Activated CD4-positive, alpha-beta T cell treated with anti-CD3 and anti-CD28 coated beads, Interleukin-2, amount 50 U/mL, for 4 hours (primary cell): ENCODE measurements at regions not wholly inside any gene's neighbourhood (a gene's known extent, or its start where the extent isn't known, plus 50 kb on each side); places are given as distances from the start of the nearest gene placed in this dataset.

Experiments
- DNase-seq, 2 experiments: peaks; one replicate each; pipeline ENCODE4 v3.0.0-alpha.2; 2020

DNA sequence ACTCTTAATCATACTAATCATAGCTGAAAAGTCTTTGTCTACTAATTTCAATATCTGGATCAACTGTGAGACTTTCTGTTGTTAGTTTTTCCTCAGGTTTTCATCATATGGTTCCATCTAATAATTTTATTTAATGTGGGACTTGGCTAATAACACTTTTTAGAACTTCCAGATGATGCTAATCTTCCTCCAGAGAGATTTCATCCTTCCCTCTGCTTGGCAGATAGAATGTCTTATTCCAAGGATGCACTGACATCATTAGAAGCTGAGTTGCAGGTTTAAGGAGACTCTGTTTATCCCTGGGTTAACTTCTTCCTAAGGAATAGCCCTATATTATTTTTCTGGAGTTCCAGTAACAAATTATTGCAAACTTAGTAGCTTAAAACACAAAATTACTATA lies 325.6 kb downstream of the COG6 start:
- no peak for DNase-seq

GRCh38 chr13:39982745-39983144 lies 327.3 kb downstream of the COG6 start:
- DNase-seq = no peak

- DNase-seq = no peak
These were observed 329.6 kb downstream of the COG6 start for GRCh38 chr13:39985071-39985470.

- no peak for DNase-seq
These were observed 332.9 kb downstream of the COG6 start for GRCh38 chr13:39988351-39988750.

GRCh38 chr13:39998166-39998565 lies 342.7 kb downstream of the COG6 start:
- DNase-seq = peak in 1 of 2 experiments; percentile 5

- DNase-seq = no peak
These were observed 346.6 kb downstream of the COG6 start for GRCh38 chr13:40002016-40002415.

- no peak for DNase-seq
These were observed 358.1 kb downstream of the COG6 start for GRCh38 chr13:40013554-40013953.

DNA sequence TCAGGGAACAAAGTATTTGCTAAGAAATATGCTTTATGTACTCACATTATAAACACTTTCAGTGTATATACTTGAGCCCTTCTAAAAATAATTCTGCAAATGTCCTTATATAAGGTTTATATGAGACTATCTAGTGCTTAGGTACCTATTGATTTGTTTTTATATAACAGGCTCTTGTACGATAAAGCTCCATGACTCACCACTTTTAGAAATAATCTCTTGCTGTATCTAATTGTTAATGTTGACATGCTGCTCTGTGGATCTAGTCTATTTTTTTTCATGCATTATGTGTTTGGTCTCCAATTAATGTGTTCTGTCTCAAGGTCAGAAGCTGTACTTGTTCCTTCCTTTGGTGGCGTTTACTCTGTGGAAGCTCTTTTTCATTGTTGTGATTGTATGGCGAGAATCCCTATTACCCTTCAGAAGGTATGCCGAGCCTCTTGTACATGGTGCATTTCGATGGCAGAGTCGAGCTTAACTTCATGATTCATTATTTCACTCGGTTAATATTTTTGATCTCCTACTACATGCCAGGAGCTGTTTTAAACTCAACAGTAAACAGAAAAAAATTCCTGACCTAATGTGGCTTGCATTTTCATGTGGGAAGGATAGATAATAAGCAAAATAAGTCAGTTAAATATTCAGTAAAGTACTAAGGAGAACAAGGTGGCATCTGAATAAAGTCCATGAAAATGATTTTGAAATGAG lies 361.6 kb downstream of the COG6 start:
- DNase-seq = no peak

- DNase-seq = no peak
These were observed 362.3 kb downstream of the COG6 start for GRCh38 chr13:40017662-40018262.

DNA sequence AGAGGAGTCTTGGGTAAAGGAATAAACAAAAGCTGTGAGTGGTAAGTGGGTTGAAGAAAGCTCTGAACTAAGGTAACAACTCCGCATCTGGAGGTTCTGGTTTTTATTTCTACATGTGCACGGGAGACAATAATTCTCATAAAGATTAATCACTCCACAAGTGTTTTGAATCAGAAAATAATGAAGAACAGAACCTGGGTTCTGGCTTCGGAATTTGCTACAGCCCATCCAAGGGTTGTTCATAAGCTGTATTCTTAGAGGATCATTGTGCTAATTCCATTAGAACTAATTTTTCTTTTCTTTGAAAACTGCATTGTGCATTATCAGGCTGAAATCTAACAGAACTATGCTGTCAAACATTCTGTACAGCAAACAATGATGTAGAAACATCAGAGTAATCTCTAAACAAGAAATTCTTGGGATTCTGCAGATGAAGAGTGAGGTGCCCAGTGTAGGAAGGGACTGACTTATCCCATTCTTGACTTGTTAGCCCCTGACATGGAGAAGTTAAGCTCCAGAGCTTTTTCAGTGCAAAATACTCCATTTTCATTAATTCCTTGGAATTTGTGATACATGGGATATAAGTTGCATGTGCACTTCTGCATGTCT lies 368.2 kb downstream of the COG6 start:
- no peak for DNase-seq

DNA sequence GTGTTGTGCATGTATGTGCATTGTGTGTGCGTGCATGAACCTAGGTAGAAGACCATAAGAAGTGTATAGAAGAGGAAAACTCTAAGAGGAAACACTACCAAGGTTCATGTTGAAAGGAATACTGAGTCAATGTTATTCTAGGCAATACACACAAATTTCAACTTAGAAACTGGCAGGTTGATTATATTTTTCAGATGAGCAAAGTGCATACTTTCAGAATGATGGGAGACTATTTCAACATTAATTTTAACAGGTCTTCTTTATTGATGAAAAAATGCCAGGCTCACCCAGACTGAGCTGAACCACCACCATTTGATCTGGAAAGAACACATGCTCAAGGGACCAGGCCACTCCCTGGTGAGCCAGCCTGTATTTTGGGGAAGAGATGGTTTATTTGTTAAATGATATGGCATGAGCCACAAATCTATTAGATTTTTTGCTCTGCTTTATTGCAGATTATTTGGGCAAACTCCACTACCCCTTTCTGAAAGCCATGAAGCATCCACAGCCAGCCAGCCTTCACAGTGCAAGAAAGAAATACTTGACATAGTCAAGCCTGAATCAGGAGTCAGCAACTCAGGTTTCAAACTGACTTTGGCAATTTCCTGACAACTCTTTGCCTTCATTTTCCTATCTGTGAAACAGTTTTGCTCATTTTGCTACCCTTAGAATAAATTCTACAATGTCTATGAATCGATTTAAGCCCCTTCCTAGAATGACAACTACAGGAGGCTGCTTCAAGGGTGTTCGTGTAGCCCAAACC lies 368.9 kb downstream of the COG6 start:
- no peak for DNase-seq

DNA sequence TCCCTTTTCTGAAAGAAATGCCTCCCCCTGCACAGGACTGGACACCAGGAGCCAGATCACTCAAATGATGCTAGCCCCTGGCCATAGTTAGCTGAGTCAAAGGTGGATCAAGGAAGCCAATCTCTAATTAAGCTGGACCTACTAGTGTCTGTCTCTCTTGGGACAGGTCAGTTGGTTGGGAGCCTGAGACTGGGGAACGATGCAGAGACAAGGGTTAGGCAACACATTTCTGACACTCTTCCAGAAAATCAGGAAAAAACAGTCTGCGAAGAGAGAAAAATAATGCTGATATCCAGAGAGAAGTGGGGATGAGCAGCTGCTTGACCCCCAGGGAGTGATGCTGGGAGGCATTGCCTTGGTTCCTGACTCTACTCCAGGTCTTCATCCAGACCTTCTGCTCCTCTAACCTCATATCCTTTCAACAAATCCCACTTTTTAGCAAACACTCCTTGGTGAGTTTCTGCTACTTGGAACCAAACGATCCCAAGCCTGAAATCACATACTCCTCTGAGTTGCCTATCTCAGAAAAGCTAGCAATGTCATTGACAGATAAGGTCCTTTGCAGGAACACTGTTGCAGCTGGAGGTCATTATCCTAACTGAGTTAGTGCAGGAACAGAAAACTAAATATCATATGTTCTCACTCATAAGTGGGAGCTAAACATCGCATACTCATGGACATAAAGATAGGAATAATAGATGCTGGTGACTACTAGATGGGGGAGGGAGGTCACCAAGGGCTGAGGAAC lies 369.7 kb downstream of the COG6 start:
- DNase-seq = no peak

DNA sequence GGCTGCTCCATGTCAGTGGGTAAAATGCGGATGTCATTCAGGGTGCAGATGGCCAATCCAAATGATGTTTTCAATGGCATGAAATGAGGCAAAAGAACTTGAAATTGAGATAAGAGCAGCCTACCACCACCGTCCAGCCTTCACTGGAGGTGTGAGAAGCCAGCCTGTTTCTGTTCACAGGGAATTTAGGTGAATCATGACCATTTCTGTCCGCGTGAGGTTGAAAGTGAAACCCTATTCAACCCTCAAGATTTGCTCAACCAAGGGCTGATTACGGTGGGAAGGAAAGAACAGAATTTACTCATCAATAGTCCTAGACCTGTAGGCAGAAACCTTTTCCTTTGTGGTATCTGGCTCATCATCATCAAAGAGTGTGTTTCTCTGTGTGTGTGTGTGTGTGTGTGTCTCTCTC lies 370.7 kb downstream of the COG6 start:
- peak; percentile 43 to 50 for DNase-seq

GRCh38 chr13:40026741-40027140 lies 371.3 kb downstream of the COG6 start:
- DNase-seq = peak; percentile 45 to 52

- no peak for DNase-seq
These were observed 373.0 kb downstream of the COG6 start for GRCh38 chr13:40028446-40028845.

DNA sequence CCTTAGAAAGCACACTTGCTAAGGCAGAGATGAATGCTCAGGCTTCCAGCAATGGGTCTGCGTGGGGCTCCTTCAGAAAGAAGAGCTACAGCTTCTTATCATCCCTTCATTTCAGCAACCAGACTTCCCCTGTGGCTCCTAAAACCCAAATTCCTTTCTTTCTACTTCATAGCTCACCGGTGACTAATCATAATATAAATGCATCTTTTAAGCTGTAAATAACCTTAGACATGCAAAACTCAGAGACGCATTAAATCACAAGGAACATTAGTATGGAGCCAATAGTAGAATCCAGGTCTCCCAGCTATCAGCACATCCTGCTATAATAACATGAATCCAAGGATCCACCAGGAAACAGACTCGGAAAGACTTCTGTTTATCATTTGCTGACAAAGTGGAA lies 375.6 kb downstream of the COG6 start:
- DNase-seq = no peak

GRCh38 chr13:40039061-40039460 lies 383.6 kb downstream of the COG6 start:
- DNase-seq = no peak

- no peak for DNase-seq
These were observed 387.5 kb downstream of the COG6 start for GRCh38 chr13:40042991-40043390.

GRCh38 chr13:40043764-40044163 lies 388.3 kb downstream of the COG6 start:
- DNase-seq = no peak

DNA sequence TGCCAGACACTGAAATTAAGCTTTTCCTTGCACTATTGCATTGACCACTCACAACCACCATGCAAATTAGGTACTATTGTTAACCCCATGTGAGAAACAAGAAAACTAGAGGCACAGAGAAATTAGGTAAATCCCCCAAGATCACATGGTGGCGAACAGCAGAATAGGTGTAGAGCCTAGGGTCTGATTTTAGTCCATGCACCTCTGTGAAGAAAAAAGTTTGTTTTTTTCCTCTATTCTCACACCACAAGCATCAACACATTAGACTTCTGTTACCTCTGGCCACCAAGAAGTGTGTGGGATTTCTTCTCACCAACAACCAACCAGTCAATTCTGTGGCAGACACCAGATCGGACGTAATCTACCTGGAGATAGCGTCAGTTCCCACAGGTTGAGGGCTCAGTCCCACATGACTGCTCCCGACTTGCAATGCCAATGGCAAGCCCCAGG lies 391.9 kb downstream of the COG6 start:
- DNase-seq = no peak

GRCh38 chr13:40048551-40048950 lies 393.1 kb downstream of the COG6 start:
- no peak for DNase-seq

DNA sequence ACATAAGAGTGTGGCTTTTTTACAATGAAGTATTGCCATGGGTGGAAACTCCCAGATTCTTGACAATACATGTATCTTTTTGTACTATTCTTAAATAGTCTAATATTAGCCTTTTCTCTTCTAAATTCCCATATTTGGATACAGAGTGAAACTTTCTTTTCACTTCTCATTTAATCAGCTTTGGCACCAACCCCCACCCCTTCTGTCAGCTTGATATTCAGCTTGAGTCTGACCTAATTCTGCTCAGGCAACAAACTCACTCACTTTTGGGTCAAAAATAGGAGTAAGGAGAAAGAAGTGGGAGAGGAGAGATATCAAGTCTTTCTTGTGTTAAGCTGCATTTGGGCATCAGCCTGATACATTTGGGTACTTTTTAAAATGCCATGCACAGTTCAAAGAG lies 397.5 kb downstream of the COG6 start:
- DNase-seq = no peak

DNA sequence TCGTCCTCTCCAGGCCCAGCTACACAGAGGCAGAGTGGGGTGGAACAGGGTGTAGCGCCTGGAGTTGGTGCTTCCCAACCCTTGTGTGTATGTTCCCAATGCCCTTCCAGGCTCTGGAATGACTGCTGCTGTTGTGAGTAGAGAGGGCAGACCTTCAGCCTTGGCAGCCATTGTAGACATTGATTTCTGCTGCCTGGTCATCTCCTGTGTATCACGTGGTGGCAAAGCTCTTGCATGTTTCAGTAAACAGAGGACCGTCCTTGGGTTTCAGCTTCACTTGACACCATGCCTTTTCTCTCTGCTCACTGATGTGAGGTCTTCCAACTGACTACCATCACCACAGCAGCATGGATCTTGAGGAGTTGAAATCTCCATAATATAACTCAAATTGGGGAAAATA lies 397.9 kb downstream of the COG6 start:
- no peak for DNase-seq
